Activated CD8-positive, alpha-beta T cell treated with anti-CD3 and anti-CD28 coated beads, Interleukin-2, amount 10 ng/mL, durations not matched to agents 7 days and 5 days (primary cell): ENCODE measurements at regions not wholly inside any gene's neighbourhood (a gene's known extent, or its start where the extent isn't known, plus 50 kb on each side); places are given as distances from the start of the nearest gene placed in this dataset.
"Not testable (repeated sequence)": the region's sequence is repeated elsewhere in the genome, so short reads cannot be mapped to it uniquely, and the experiment has no call there.

Experiments
- ATAC-seq: fragments of 150-1000 bp; cut with Tn5 transposase; one replicate; pipeline ENCODE4 v1.10.0; 2021; ENCODE audit warnings: moderate library complexity
- CTCF ChIA-PET: fragments of 350-600 bp; sonication (Branson Sonifier 250); formaldehyde crosslinking; loops from one replicate; lab custom pipeline; 2021; ENCODE audit warnings: antibody characterized with exemption; lab: Charles Lee
- POLR2A ChIA-PET: fragments of 350-600 bp; sonication (Branson Sonifier 250); formaldehyde crosslinking; loops from one replicate; lab custom pipeline; 2021; ENCODE audit warnings: antibody characterized with exemption; lab: Charles Lee
- DNase-seq: peaks from one replicate; pipeline ENCODE4 v3.0.0-alpha.2; 2020
- H3K27ac Mint-ChIP-seq: one replicate; pipeline ENCODE4 v1.8.0; 2021; ENCODE audit warnings: mild to moderate bottlenecking, mixed read lengths
- H3K27me3 Mint-ChIP-seq: one replicate; pipeline ENCODE4 v1.8.0; 2021; ENCODE audit warnings: low read depth, mixed read lengths
- H3K36me3 Mint-ChIP-seq: one replicate; pipeline ENCODE4 v1.8.0; 2021; ENCODE audit warnings: low read depth, mixed read lengths
- H3K4me1 Mint-ChIP-seq: one replicate; pipeline ENCODE4 v1.8.0; 2021; ENCODE audit warnings: low read depth, mixed read lengths
- H3K4me3 Mint-ChIP-seq: one replicate; pipeline ENCODE4 v1.8.0; 2021; ENCODE audit warnings: mild to moderate bottlenecking, mixed read lengths
- H3K9me3 Mint-ChIP-seq: one replicate; pipeline ENCODE4 v1.8.0; 2022; ENCODE audit warnings: mixed read lengths; ENCODE audit not compliant: insufficient read depth

DNA sequence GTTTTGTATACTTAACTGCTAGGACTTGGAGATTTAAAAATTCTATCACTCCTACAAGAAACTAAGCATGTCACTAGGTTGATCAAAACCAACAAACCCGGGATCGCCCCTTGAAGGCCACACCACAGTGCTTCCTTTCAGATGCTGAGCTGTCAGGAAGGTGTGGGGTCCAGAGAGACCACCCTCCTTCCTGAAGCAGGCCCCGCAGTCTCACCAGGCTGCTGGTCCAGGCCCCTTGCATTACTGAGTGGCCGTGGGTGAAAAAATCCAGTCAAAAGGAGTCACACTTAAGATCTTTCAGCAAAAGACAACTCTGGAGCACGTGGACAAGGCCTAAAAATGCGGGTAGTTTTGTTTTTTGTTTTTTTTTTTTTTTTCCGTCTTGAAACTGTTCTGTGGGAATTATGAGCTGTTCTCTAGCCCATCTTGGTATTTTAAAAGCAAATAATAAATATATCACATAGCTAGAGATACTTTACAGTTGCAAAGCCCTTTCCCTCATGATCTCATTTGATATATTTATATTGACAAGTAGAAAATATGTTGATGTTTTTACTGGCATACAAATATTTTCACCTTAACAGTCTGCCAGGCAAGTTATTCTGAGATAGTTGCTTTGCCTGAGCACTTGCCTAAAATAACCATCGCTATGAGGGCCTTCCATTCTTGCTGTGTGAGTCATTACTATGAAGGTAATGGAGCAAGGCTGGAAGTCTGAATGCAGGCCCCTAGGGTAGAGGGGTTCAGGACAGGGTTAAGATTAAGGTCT is 73.1 kb upstream of the EDEM3 start:
- ATAC-seq (no peak), DNase-seq (no peak)
- peaks cover 17% of the 10 kb centered on the region for H3K36me3 Mint-ChIP-seq
- H3K4me3 Mint-ChIP-seq, result no peak overlapping the region
- ChIA-PET CTCF (interaction anchor here (1.1 to 2.1 kb wide), 2 partner anchors 23 to 342 kb away, joined by 4 to 5 read pairs; no protein-coding TSS in a partner anchor), POLR2A (no interaction called here)
- no peaks in the 10 kb centered on the region for H3K9me3 Mint-ChIP-seq
- H3K27me3 Mint-ChIP-seq, result no peaks in the 10 kb centered on the region
- H3K27ac Mint-ChIP-seq, result no peak overlapping the region
- H3K4me1 Mint-ChIP-seq, result no peaks in the 10 kb centered on the region

DNA sequence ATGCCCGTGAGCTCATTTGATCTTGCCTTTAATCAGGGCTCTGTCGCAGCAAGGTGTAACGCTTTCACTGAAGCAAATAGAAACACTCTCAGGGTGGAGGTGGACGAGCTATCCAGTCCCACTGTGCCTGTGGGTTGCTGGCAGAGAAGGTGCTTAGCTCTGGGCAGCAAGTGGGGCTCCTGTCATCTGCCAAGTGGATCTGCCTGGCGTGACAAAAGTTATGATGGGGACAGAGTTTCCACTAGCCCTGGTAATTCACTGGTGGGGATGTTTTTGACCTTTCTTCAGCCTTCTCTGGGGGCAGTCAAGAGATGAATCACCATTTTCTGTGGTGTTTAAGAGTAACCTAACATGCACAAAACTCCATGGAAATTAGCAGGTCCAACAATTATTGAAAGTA is 71.3 kb upstream of the EDEM3 start:
- no peaks in the 10 kb centered on the region for H3K27me3 Mint-ChIP-seq
- DNase-seq (no peak), ATAC-seq (no peak)
- H3K4me3 Mint-ChIP-seq, result no peak overlapping the region
- H3K27ac Mint-ChIP-seq, result no peak overlapping the region
- H3K36me3 Mint-ChIP-seq, result peaks cover 22% of the 10 kb centered on the region
- H3K4me1 Mint-ChIP-seq, result no peaks in the 10 kb centered on the region
- no peaks in the 10 kb centered on the region for H3K9me3 Mint-ChIP-seq
- ChIA-PET POLR2A (no interaction called here), CTCF (interaction anchor here (1.5 to 2.1 kb wide), 2 partner anchors 156 to 344 kb away, joined by 4 to 5 read pairs; no protein-coding TSS in a partner anchor)

DNA sequence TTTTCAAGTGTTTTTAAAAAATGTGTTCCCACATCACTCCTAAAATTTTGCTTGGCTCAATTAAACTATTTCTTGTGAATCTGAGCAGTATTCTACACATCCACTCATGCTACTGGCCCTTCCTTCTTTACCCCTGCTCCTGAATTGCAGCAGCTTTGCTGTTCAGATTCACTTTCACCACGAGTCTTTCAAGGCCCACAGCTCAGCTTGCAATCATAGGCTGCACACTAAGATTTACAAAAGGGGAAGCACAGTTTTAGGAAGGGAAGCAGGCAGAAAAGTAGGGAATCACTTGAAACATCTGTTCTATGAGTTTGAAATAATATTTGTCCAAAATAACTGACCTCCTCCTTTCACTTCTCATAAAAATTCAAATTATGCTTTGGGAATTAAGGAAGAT is 70.9 kb upstream of the EDEM3 start:
- H3K9me3 Mint-ChIP-seq, result no peaks in the 10 kb centered on the region
- DNase-seq, result no peak
- H3K27ac Mint-ChIP-seq, result no peak overlapping the region
- H3K36me3 Mint-ChIP-seq, result peaks cover 25% of the 10 kb centered on the region
- no peak overlapping the region for H3K4me3 Mint-ChIP-seq
- no peaks in the 10 kb centered on the region for H3K27me3 Mint-ChIP-seq
- no peaks in the 10 kb centered on the region for H3K4me1 Mint-ChIP-seq
- POLR2A ChIA-PET, result no interaction called here
- ATAC-seq, result no peak
- CTCF ChIA-PET, result interaction anchor here (1.5 kb wide), 1 partner anchor 157 kb away, joined by 4 read pairs; no protein-coding TSS in a partner anchor

DNA sequence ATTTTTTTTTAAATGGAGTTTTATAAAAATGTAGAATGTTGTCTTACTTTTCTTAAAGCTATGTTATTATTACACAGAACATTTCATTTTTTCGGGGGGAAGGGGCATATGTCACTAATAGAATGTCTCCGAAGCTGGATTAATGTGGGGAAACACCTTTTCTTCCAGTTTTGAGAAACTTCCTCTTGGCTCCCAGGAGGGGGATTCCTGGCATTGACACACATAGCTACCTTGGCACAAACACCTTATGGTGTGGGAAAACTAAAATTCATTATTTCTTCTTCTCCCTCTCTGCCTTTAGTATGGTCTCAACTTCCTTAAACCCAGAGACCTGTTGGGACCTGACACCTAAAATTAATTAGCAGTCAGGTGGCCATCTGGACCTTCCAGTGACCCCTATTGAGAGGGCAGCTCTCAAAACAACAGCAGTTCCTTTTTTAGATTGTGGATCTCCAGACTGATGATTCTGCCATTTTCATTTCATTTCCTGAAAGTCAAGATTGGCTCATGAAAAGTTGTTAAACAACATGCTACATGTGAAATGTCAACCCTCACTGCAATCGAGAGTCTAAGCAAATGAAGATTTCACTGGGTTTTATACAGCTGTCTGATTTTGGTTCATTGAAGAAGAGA is 70.1 kb upstream of the EDEM3 start:
- no peak for ATAC-seq
- Mint-ChIP-seq H3K4me1 (no peaks in the 10 kb centered on the region), H3K9me3 (no peaks in the 10 kb centered on the region), H3K27me3 (no peaks in the 10 kb centered on the region), H3K27ac (no peak overlapping the region), H3K4me3 (no peak overlapping the region), H3K36me3 (peaks cover 24% of the 10 kb centered on the region)
- ChIA-PET CTCF (no interaction called here), POLR2A (no interaction called here)
- no peak for DNase-seq

DNA sequence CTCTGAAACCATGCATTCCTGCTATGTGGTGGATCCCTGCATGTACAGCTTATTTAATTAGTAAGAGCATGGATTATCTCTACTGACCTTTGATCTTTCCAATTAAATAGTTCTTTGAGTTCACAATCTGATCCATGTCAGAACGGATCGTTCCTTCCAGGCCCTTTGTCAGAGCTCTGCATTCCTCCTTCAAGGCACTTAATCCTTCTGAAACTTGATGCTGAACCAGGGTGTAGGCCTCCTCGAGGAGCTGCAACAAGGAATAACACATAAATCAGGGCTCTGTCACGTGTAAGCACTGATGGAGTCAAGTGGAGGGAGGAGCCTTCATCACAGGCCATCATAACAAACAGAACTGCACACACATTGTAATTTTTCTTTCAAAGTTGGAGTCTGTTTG is 68.4 kb upstream of the EDEM3 start:
- Mint-ChIP-seq H3K4me3 (no peak overlapping the region), H3K9me3 (no peaks in the 10 kb centered on the region), H3K36me3 (peaks cover 36% of the 10 kb centered on the region), H3K27me3 (no peaks in the 10 kb centered on the region), H3K4me1 (no peaks in the 10 kb centered on the region), H3K27ac (no peak overlapping the region)
- ChIA-PET CTCF (interaction anchor here (1.0 kb wide), 1 partner anchor 18 kb away, joined by 3 read pairs; no protein-coding TSS in a partner anchor), POLR2A (no interaction called here)
- DNase-seq, result no peak
- ATAC-seq, result no peak

DNA sequence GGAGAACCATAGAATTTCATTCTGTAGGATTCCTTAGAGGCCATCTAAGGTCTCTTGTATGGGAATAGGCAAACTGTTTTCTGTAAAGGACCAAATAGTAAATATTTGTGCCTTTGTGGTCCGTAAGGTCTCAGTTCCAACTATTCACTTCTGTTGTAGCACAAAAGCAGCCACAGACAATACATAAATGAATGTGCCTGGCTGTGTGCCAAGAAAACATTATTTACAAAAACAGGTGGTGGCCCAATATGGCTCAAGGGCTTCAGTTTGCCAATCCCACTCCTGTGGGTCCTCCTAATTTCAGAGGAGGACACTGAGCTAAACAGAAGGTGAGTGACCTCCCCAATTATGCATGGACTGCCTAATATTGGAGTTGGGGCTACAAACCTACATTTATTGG is 67.6 kb upstream of the EDEM3 start:
- Mint-ChIP-seq H3K4me1 (no peaks in the 10 kb centered on the region), H3K4me3 (no peak overlapping the region), H3K27me3 (no peaks in the 10 kb centered on the region), H3K36me3 (peaks cover 42% of the 10 kb centered on the region), H3K27ac (no peak overlapping the region), H3K9me3 (no peaks in the 10 kb centered on the region)
- ATAC-seq (no peak), DNase-seq (no peak)
- POLR2A ChIA-PET, result interaction anchor here (0.9 kb wide), 1 partner anchor 9 kb away, joined by 3 read pairs; no protein-coding TSS in a partner anchor
- CTCF ChIA-PET, result interaction anchor here (0.9 kb wide), 1 partner anchor 148 kb away, joined by 4 read pairs; no protein-coding TSS in a partner anchor

DNA sequence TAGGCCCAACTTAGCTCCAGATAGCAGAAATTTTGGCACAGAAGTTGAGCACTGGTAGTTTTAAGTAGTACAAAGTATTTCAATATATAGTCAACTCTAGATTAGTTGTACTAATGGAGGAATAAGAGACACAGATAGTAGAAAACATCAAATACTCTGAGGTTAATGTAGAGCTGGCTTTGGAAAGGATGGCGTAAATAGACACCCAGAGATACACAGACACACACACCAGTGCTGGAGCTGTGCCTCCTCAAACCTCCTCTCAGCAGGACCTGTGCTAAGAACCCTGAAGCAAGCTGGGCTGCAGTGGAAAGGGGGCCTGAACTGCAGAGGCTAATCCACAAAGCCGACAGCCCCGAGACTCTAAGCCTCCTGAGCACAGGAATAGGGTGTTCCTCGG is 67.0 kb upstream of the EDEM3 start:
- DNase-seq (no peak), ATAC-seq (no peak)
- POLR2A ChIA-PET, result interaction anchor here (0.9 kb wide), 1 partner anchor 8 kb away, joined by 3 read pairs; no protein-coding TSS in a partner anchor
- CTCF ChIA-PET, result interaction anchor here (0.9 to 1.2 kb wide), 2 partner anchors 149 to 161 kb away, joined by 4 read pairs; no protein-coding TSS in a partner anchor
- no peak overlapping the region for H3K27ac Mint-ChIP-seq
- no peak overlapping the region for H3K4me3 Mint-ChIP-seq
- H3K27me3 Mint-ChIP-seq, result no peaks in the 10 kb centered on the region
- no peaks in the 10 kb centered on the region for H3K4me1 Mint-ChIP-seq
- peaks cover 47% of the 10 kb centered on the region for H3K36me3 Mint-ChIP-seq
- H3K9me3 Mint-ChIP-seq, result no peaks in the 10 kb centered on the region

DNA sequence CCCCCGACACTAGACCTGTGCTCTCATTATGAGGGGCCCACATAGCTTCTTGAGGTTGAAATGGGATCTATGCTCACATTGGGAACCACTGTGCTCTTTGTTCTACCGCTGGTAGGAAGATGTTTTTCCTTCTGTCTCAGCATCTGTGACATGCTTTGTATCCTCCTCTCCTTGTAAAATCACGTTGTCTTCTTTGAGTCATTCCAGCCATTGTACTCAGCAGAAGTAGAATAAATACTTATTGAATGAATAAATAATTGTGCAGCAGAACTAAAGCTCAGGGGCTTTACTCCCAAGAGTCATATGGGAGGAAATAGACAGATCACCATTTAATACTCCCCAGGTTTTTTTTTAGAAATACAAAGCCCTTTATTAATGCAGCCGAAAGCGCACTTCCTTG is 66.3 kb upstream of the EDEM3 start:
- DNase-seq (no peak), ATAC-seq (no peak)
- Mint-ChIP-seq H3K36me3 (peaks cover 50% of the 10 kb centered on the region), H3K4me3 (no peak overlapping the region), H3K27ac (no peak overlapping the region), H3K9me3 (no peaks in the 10 kb centered on the region), H3K27me3 (no peaks in the 10 kb centered on the region), H3K4me1 (no peaks in the 10 kb centered on the region)
- POLR2A ChIA-PET, result no interaction called here
- CTCF ChIA-PET, result interaction anchor here (1.2 kb wide), 1 partner anchor 161 kb away, joined by 4 read pairs; no protein-coding TSS in a partner anchor

DNA sequence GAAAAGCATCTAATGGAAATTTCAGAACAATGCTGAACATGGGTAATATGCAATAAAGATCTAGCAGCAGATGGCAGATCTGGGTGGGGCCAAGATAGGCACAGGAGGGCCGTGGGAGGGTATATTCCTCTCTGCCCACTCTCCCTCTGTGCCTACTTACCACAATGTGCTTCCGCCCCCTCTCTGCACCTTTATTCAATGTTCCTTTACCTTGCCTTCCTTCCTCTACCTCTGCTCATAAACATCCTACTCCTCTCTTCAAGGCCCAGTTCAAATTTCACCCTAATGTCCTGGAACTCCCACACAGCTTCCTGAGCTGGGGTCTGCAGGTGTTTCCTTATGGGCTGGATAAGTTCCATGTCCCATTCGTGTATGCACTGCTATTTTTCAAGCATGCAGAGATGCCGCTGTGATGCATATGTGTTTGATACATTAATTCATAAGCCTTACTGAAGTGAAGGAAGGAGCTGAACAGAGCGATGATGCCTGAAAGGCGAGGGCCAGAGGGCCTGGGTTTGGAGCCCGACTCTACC is 65.6 kb upstream of the EDEM3 start:
- DNase-seq (no peak), ATAC-seq (no peak)
- H3K36me3 Mint-ChIP-seq, result peaks cover 54% of the 10 kb centered on the region
- H3K4me3 Mint-ChIP-seq, result no peak overlapping the region
- CTCF ChIA-PET, result no interaction called here
- H3K4me1 Mint-ChIP-seq, result no peaks in the 10 kb centered on the region
- no peaks in the 10 kb centered on the region for H3K27me3 Mint-ChIP-seq
- no peak overlapping the region for H3K27ac Mint-ChIP-seq
- no peaks in the 10 kb centered on the region for H3K9me3 Mint-ChIP-seq
- POLR2A ChIA-PET, result no interaction called here

DNA sequence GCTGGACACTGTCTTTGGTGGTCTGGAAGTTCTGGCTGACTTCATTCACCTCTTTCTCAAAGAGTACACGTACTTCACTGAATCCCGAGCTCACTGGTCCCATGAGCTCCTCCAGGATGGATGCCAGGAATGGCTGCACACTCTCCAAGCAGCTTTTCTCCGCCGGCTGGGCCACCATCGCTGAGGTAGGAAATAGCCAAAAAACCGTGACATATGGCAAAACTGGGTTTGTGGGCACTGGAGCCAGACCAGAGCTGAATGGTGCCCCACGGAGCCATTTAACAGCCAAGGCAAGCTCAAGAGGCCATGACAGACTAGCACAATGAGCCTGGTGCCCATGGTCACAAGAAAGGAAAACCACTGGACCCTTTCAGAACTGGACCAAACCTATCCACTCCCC is 64.0 kb upstream of the EDEM3 start:
- Mint-ChIP-seq H3K27ac (no peak overlapping the region), H3K4me1 (no peaks in the 10 kb centered on the region), H3K36me3 (peaks cover 56% of the 10 kb centered on the region), H3K27me3 (no peaks in the 10 kb centered on the region), H3K9me3 (peaks cover 4% of the 10 kb centered on the region), H3K4me3 (no peak overlapping the region)
- ATAC-seq (no peak), DNase-seq (no peak)
- CTCF ChIA-PET, result interaction anchor here (0.7 to 1.5 kb wide), 2 partner anchors 12 to 14 kb away, joined by 3 to 6 read pairs; no protein-coding TSS in a partner anchor
- POLR2A ChIA-PET, result no interaction called here

DNA sequence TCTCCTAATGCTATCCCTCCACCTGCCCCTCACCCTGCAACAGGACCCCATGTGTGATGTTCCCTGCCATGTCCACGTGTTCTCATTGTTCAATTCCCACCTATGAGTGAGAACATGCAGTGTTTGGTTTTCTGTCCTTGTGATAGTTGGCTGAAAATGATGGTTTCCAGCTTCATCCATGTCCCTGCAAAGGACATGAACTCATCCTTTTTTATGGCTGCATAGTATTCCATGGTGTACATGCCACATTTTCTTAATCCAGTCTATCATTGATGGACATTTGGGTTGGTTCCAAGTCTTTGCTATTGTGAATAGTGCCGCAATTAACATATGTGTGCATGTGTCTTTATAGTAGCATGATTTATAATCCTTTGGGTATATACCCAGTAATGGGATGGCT is 62.3 kb upstream of the EDEM3 start:
- not testable (repeated sequence) for H3K27ac Mint-ChIP-seq

More for the DNA sequence above, 62.3 kb upstream of the EDEM3 start:
- H3K4me1 Mint-ChIP-seq, ATAC-seq, H3K4me3 Mint-ChIP-seq, H3K27me3 Mint-ChIP-seq, DNase-seq, POLR2A ChIA-PET, H3K9me3 Mint-ChIP-seq: not testable (repeated sequence)
- H3K36me3 Mint-ChIP-seq, result peaks cover 55% of the 10 kb centered on the region
- CTCF ChIA-PET, result interaction anchor here (1.4 kb wide), 1 partner anchor 10 kb away, joined by 3 read pairs; no protein-coding TSS in a partner anchor
